GM12878 (cell line): ENCODE measurements at regions not wholly inside any gene's neighbourhood (a gene's known extent, or its start where the extent isn't known, plus 50 kb on each side); places are given as distances from the start of the nearest gene placed in this dataset.

ENCODE experiments used
- ATAC-seq: fragments of 200-7000 bp; cut with Tn5 transposase; 3 replicates; pipeline ENCODE4 v1.9.1; 2020; ENCODE audit warnings: mild to moderate bottlenecking, moderate library complexity
- BruUV-seq: library from RNA; stranded (reverse); fragments of 400-500 nt; replicated peaks from 2 replicates; lab custom pipeline; 2021; lab: Mats Ljungman, UMichigan
- CTCF ChIA-PET: fragments of 300-600 bp; sonication (Branson Sonifier 250); formaldehyde crosslinking; extraction: SDS; loops from one replicate; lab custom pipeline; 2021; ENCODE audit warnings: inconsistent platforms; lab: Yijun Ruan, JAX
- POLR2A ChIA-PET: fragments of 350-600 bp; formaldehyde crosslinking; extraction: SDS; loops from one replicate; lab custom pipeline; 2021; ENCODE audit warnings: inconsistent platforms; lab: Charles Lee
- RAD21 ChIA-PET: fragments of 300-600 bp; sonication (Branson Sonifier 250); formaldehyde crosslinking; loops from one replicate; lab custom pipeline; 2023; ENCODE audit warnings: antibody characterized with exemption; ENCODE audit not compliant: unreplicated experiment; lab: Charles Lee
- SMC1A ChIA-PET: fragments of 300-600 bp; sonication (Branson Sonifier 250); formaldehyde crosslinking; loops from one replicate; lab custom pipeline; 2023; ENCODE audit not compliant: unreplicated experiment, uncharacterized antibody; lab: Charles Lee
- DNase-seq: peaks from one replicate; pipeline ENCODE4 v3.0.0-alpha.2; 2011; ENCODE audit warnings: low read depth, low spot score
- FAIRE-seq: peaks from 3 replicates; lab custom pipeline; 2011; peaks lifted over from hg19 to GRCh38; lab: Jason Lieb, UNC
- H2AFZ ChIP-seq: 2 replicates; pipeline ENCODE4 v1.6.0; 2011; ENCODE audit warnings: low read depth, low read length, control low read depth; ENCODE audit not compliant: control insufficient read depth
- H3K27ac ChIP-seq: 2 replicates; pipeline ENCODE4 v1.5.1; 2011; ENCODE audit warnings: control low read depth; ENCODE audit not compliant: control insufficient read depth, insufficient read depth
- H3K27me3 ChIP-seq, 2 experiments: replicated peaks in 1 of 2; 2 replicates each; pipeline versions ENCODE4 v1.6.0 to v1.6.1; 2011; ENCODE audit warnings: low read length in 1 of 2; ENCODE audit not compliant: control insufficient read depth in 2 of 2, insufficient read depth in 2 of 2
- H3K36me3 ChIP-seq, 2 experiments: 2 replicates each; pipeline ENCODE4 v1.5.1; 2011; ENCODE audit warnings: low read length in 1 of 2; ENCODE audit not compliant: control insufficient read depth in 2 of 2, insufficient read depth in 2 of 2
- H3K4me1 ChIP-seq: 2 replicates; pipeline ENCODE4 v1.6.1; 2011; ENCODE audit warnings: mild to moderate bottlenecking, low read length, moderate library complexity, mixed read lengths; ENCODE audit not compliant: control insufficient read depth, insufficient read depth
- H3K4me2 ChIP-seq: 2 replicates; pipeline ENCODE4 v1.6.0; 2011; ENCODE audit warnings: control low read depth; ENCODE audit not compliant: control insufficient read depth, insufficient read depth
- H3K4me3 ChIP-seq: fragments of 200-600 bp; sonication (generic); 2 replicates; pipeline ENCODE4 v1.5.1; 2016
- H3K79me2 ChIP-seq: 2 replicates; pipeline ENCODE4 v1.6.0; 2011; ENCODE audit warnings: low read length; ENCODE audit not compliant: control insufficient read depth, insufficient read depth
- H3K9ac ChIP-seq: 2 replicates; pipeline ENCODE4 v1.8.0; 2011; ENCODE audit warnings: low read length, control low read depth, mixed read lengths; ENCODE audit not compliant: control insufficient read depth, insufficient read depth
- H3K9me3 ChIP-seq: replicated peaks from 3 replicates; pipeline ENCODE4 v1.5.1; 2011; ENCODE audit warnings: mild to moderate bottlenecking, low read length; ENCODE audit not compliant: control insufficient read depth, insufficient read depth
- H4K20me1 ChIP-seq: 2 replicates; pipeline ENCODE4 v1.6.0; 2011; ENCODE audit not compliant: control insufficient read depth, insufficient read depth
- CBFB ChIP-seq: IDR thresholded peaks from 2 replicates; pipeline ENCODE4 v1.6.1; 2016; ENCODE audit warnings: antibody characterized with exemption, low read depth
- CEBPZ ChIP-seq: fragments of 150-350 bp; IDR thresholded peaks from 2 replicates; pipeline ENCODE4 v1.6.1; 2016; ENCODE audit warnings: low read depth, low read length
- CREB1 ChIP-seq: IDR thresholded peaks from 2 replicates; pipeline ENCODE4 v1.6.1; 2012; ENCODE audit warnings: low read depth, mild to moderate bottlenecking, inconsistent platforms
- FOXK2 ChIP-seq: fragments of 450-650 bp; IDR thresholded peaks from 2 replicates; pipeline ENCODE4 v1.6.1; 2017; ENCODE audit warnings: mild to moderate bottlenecking, moderate library complexity
- MEF2B ChIP-seq: fragments of 450-650 bp; IDR thresholded peaks from 2 replicates; pipeline ENCODE4 v1.6.1; 2018; ENCODE audit warnings: mild to moderate bottlenecking, moderate library complexity; ENCODE audit not compliant: partially characterized antibody, poor library complexity, severe bottlenecking
- MTA2 ChIP-seq: fragments of 450-650 bp; IDR thresholded peaks from 2 replicates; pipeline ENCODE4 v1.6.1; 2016; ENCODE audit warnings: low read depth, mild to moderate bottlenecking, moderate library complexity
- NKRF ChIP-seq: fragments of 450-650 bp; conservative IDR thresholded peaks from 2 replicates; pipeline ENCODE4 v1.6.1; 2017; ENCODE audit warnings: mild to moderate bottlenecking, moderate library complexity
- SMARCA5 ChIP-seq: fragments of 450-650 bp; IDR thresholded peaks from 2 replicates; pipeline ENCODE4 v1.6.1; 2017; ENCODE audit warnings: mild to moderate bottlenecking
- SRF ChIP-seq, 2 experiments: IDR thresholded peaks; 2 replicates each; pipeline ENCODE4 v1.6.1; 2011; ENCODE audit warnings: low read depth in 2 of 2, low read length in 2 of 2, mild to moderate bottlenecking in 1 of 2, moderate library complexity in 1 of 2
- TCF7 ChIP-seq: IDR thresholded peaks from 2 replicates; pipeline ENCODE4 v1.6.1; 2014; ENCODE audit warnings: antibody characterized with exemption, borderline replicate concordance
- ZBTB33 ChIP-seq: fragments of 450-650 bp; IDR thresholded peaks from 2 replicates; pipeline ENCODE4 v1.6.1; 2017; ENCODE audit warnings: mild to moderate bottlenecking
- WGBS: methylation state at CpG from one replicate; pipeline ENCODE4 v1.1.6; 2016; ENCODE audit warnings: low lambda C conversion rate; ENCODE audit not compliant: insufficient replicate concordance, insufficient coverage; ENCODE audit errors: missing lambda C conversion rate; 5-methylcytosine and 5-hydroxymethylcytosine counted together
- in situ Hi-C: fragments of 300-500 bp; cut with MboI; formaldehyde crosslinking; loops from 9 replicates; pipeline ENCODE4 v1.14.3; 2018; ENCODE audit warnings: mixed read lengths
- intact Hi-C: fragments of 100-400 bp; cut with micrococcal nuclease; formaldehyde crosslinking; loops from one replicate; pipeline ENCODE4 v1.14.2; 2022; ENCODE audit not compliant: unreplicated experiment
- TF ChIP-seq, protein P1 (sequence below): IDR thresholded peaks from 2 replicates; pipeline ENCODE4 v1.6.1; 2011; ENCODE audit warnings: borderline replicate concordance, low read depth, mild to moderate bottlenecking, moderate library complexity, mixed read lengths, low read length; ENCODE audit not compliant: insufficient read depth; ENCODE audit errors: extremely low read length
- TF ChIP-seq, protein P2 (sequence below): IDR thresholded peaks from 2 replicates; pipeline ENCODE4 v1.6.1; 2012; ENCODE audit warnings: low read depth, low read length, improper control_type of control experiment
- TF ChIP-seq, protein P3 (sequence below): IDR thresholded peaks from 2 replicates; pipeline ENCODE4 v1.6.1; 2011; ENCODE audit warnings: borderline replicate concordance, low read depth, mild to moderate bottlenecking, moderate library complexity, low read length; ENCODE audit not compliant: insufficient read depth, poor library complexity, severe bottlenecking

GRCh38 chr15:98139337-98139736, 178.8 kb downstream of the ARRDC4 start (continued):
- TF ChIP-seq, protein P1, sequence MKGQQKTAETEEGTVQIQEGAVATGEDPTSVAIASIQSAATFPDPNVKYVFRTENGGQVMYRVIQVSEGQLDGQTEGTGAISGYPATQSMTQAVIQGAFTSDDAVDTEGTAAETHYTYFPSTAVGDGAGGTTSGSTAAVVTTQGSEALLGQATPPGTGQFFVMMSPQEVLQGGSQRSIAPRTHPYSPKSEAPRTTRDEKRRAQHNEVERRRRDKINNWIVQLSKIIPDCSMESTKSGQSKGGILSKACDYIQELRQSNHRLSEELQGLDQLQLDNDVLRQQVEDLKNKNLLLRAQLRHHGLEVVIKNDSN, result no peak
- TF ChIP-seq NKRF (no peak), CBFB (no peak)
- TF ChIP-seq, all 136 proteins: peak for 0

DNA sequence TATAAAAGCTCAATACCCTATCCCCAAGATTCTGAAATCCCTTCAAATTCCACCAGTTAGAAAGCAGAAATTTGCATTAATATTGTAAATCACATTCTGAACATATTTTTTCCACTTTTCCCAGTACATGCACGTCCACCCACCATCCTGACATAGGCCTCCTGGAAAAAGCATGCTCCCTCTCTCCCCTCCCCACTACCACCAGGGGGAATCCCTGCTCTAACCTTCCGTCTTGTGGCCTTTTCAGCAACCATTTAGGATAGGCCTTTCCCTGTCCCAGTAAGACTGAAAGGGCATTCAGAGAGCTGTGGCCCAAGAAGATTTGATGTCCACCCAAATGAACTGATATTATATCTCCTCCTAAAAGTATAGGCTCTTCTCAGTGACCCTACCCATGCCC, 182.1 kb downstream of the ARRDC4 start:
- no peak for DNase-seq
- TF ChIP-seq CBFB, result no peak
- TF ChIP-seq MTA2, result no peak
- TF ChIP-seq CREB1, result no peak
- no peak for TF ChIP-seq SMARCA5
- TF ChIP-seq TCF7, result no peak
- TF ChIP-seq MEF2B, result no peak
- TF ChIP-seq, protein P2, sequence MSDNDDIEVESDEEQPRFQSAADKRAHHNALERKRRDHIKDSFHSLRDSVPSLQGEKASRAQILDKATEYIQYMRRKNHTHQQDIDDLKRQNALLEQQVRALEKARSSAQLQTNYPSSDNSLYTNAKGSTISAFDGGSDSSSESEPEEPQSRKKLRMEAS, result no peak
- no peak for TF ChIP-seq SRF (IDR thresholded peaks at IDR 0.05; ENCODE audit: low read depth in 2 of 2, low read length in 2 of 2)
- TF ChIP-seq ZBTB33, result no peak
- no peak for TF ChIP-seq CEBPZ
- TF ChIP-seq, protein P3, sequence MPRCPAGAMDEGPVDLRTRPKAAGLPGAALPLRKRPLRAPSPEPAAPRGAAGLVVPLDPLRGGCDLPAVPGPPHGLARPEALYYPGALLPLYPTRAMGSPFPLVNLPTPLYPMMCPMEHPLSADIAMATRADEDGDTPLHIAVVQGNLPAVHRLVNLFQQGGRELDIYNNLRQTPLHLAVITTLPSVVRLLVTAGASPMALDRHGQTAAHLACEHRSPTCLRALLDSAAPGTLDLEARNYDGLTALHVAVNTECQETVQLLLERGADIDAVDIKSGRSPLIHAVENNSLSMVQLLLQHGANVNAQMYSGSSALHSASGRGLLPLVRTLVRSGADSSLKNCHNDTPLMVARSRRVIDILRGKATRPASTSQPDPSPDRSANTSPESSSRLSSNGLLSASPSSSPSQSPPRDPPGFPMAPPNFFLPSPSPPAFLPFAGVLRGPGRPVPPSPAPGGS, result no peak
- no peak for TF ChIP-seq FOXK2

More for the DNA sequence above, 182.1 kb downstream of the ARRDC4 start:
- intact Hi-C loops (no loop called here), in situ Hi-C loops (no loop called here)
- no peaks in the 10 kb centered on the region for H3K79me2 ChIP-seq
- no peak overlapping the region for H3K4me3 ChIP-seq
- H3K36me3 ChIP-seq, result no peaks in the 10 kb centered on the region
- H4K20me1 ChIP-seq, result no peaks in the 10 kb centered on the region
- H3K9ac ChIP-seq, result no peak overlapping the region
- ATAC-seq, result no peak
- no peak overlapping the region for H2AFZ ChIP-seq
- no peak for FAIRE-seq
- no peaks in the 10 kb centered on the region for H3K9me3 ChIP-seq
- SMC1A ChIA-PET, result no interaction called here
- CTCF ChIA-PET, result no interaction called here
- H3K27me3 ChIP-seq, result no peaks in the 10 kb centered on the region
- 0% methylated on average over 2 of the region's 2 CpGs for WGBS
- no TSS peak for BruUV-seq
- no peak overlapping the region for H3K4me2 ChIP-seq
- H3K4me1 ChIP-seq, result no peaks in the 10 kb centered on the region
- no peak overlapping the region for H3K27ac ChIP-seq
- RAD21 ChIA-PET, result no interaction called here
- POLR2A ChIA-PET, result no interaction called here
